GM18526 (cell line): ENCODE measurements at regions not wholly inside any gene's neighbourhood (a gene's known extent, or its start where the extent isn't known, plus 50 kb on each side); places are given as distances from the start of the nearest gene placed in this dataset.

Source experiments
- POLR2A ChIP-seq: IDR thresholded peaks from 3 replicates; pipeline ENCODE4 v1.6.1; 2011; ENCODE audit not compliant: insufficient read length; ENCODE audit errors: extremely low read depth

DNA sequence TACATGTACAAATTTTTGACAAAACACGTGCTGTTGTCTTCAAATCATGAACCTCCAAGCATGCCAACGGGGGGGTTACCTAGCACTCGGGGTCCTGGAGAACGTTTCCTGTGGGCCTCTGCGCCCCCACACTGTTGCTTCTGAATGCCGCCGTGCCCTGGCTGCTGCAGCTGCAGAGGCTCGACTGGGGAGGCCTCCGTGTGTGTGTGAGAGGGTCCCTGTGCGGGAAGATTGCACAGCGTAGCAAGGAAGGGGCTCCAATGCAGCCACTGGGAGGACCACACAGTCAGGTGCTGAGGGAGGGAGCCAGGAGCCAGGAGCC lies 1322.2 kb downstream of the TBC1D22A start:
- TF ChIP-seq POLR2A: no peak

DNA sequence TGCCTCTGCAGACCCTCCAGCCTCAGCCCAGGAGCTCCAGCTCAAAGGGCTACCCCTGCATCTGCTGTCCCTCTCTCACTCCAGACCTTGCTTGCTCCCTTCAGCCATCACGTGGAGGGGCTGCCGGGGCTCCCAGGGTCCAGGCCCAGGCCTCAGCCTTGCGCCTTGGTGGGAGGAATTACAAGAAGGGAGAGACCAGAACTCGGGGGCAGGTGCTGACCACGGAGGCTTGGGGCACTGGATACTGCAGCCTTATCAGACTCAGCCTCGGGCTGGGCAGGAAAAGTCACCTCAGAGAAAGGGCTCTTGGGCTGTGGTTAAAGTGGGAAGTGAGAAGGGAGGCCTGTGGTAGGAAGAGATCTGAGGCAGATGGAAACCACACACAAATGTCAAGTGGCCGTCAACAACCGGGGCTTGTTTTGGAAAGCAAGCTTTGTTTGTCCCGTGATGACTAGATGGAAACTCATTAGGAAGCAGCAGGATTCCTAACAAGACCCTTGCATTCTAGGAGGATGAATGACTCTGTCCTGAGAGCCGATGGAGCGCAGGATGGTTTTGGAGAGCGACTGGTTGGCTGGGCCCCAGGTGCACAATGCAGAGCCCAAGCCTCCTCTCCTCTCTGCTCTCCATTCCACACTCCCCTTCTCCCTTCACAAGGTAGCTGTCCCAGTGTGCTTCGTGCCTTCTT lies 1321.7 kb downstream of the TBC1D22A start:
- TF ChIP-seq POLR2A: no peak

DNA sequence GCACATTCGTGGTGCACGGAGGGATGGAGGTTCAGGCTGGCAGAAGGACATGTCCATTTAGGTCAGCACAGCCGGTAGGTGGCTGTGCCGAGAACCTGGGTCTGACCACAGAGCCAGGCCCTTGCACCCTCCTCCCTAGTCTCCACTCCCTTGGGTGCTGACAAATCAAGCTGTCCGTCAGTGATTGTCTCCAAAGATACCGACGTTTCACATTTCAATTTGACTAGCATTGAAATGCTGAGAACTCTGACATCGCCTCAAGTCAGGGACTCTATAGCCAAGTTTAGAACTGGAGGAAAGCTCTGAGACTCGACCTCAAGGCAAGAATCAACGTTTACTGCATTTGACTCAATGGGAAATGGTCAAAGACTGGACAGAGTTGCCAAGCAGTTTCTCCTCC lies 1321.1 kb downstream of the TBC1D22A start:
- no peak for TF ChIP-seq POLR2A

- no peak for TF ChIP-seq POLR2A
Measured at GRCh38 chr22:48082284-48082683, 1319.8 kb downstream of the TBC1D22A start.

- TF ChIP-seq POLR2A: no peak
Measured at GRCh38 chr22:48081281-48081680, 1318.8 kb downstream of the TBC1D22A start.

DNA sequence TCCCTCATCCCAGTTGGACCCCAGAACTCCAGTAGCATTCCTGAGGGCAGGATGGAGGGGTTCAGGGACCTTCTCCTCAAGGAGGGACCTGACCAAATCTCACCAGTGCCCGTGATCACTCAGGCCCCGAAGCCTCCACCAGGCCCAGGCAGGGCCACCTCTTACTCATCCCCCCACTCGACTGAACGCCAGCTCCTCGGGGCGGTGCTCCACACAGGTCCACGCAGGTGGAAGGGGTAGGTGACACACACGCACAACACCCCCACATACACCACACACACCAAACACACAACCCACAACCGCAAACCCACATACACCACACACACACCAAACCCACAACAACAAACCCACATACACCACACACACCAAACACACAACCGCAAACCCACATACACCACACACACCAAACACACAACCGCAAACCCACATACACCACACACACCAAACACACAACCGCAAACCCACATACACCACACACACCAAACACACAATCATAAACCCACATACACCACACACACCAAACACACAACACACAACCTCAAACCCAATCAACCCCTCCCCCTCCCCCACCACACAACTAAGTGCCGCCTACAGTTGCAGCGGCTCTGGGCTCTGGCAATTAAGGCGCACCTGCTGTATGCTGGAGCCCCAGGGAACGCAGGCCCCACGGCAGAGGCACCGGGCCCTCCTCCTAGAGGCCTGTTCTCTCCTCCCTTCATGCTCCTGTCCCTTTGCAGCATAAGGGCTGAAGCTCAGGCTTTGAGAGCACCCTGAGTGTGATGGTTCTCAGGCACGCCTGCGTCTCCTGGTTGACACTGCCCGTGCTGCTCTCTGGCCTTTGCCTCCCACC lies 1318.1 kb downstream of the TBC1D22A start:
- no peak for TF ChIP-seq POLR2A

- TF ChIP-seq POLR2A: no peak
Measured at GRCh38 chr22:48079505-48080290, 1317.2 kb downstream of the TBC1D22A start.

DNA sequence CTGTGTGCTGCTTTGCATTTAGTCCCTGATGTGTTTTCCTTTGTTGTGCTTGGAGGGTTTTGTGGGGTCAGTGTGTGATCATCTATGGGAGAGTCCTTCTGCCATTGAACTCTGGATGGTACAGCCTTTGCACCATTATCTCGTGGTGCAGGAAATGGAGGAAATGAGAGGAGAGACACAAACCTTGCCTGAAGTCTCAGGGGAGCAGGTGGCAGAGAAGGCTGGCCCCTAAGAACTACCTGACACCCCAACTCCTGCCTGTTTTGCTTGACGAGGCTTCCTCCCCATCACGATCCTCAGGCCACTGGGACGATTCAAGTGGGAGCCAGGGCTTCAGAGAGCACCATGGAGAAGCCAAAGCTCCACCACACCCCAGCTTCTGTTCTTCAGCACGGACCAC lies 1316.4 kb downstream of the TBC1D22A start:
- TF ChIP-seq POLR2A: no peak

GRCh38 chr22:48077699-48078098 lies 1315.2 kb downstream of the TBC1D22A start:
- TF ChIP-seq POLR2A: no peak

- no peak for TF ChIP-seq POLR2A
Measured at GRCh38 chr22:48076008-48076407, 1313.6 kb downstream of the TBC1D22A start.

GRCh38 chr22:48075604-48076003 lies 1313.2 kb downstream of the TBC1D22A start:
- no peak for TF ChIP-seq POLR2A

GRCh38 chr22:48072777-48073176 lies 1310.3 kb downstream of the TBC1D22A start:
- no peak for TF ChIP-seq POLR2A

DNA sequence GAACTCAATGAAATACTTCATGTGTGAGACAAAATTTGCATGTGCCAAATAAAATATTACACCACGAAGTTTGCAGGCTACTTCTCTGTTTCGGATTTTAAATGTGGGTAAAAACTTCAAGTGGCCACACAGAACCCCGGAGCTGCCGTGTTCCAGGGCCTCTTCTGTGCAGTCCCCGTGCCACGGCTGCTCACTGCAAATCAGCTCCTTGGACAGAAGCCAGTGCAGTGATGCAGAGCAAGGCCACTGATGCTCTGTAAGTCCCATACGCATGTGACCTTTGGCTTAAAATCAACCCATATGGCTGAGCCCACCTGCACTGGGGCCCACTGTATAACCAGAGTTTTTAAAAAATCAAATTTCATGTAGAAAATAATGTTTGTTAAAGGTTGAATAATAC lies 1309.4 kb downstream of the TBC1D22A start:
- no peak for TF ChIP-seq POLR2A

DNA sequence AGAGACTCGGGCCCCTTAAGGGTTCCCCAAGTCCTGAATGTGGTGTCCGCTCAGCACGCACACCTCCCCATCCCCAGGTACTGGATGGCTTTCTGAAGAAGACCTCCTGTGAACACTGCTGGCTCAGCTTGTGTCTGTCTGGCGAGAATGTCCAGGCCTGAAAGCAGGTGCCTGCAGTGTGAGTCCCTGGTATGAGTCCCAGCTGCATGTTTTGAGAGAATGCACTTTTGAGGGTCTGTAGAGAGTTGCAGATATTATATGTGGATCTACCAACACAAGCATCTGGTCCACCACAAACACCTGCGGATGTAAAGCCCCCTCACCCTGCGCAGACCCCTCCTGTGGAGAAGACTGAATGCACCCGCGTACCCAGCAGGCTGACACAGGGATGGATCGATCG lies 1308.9 kb downstream of the TBC1D22A start:
- TF ChIP-seq POLR2A: no peak

DNA sequence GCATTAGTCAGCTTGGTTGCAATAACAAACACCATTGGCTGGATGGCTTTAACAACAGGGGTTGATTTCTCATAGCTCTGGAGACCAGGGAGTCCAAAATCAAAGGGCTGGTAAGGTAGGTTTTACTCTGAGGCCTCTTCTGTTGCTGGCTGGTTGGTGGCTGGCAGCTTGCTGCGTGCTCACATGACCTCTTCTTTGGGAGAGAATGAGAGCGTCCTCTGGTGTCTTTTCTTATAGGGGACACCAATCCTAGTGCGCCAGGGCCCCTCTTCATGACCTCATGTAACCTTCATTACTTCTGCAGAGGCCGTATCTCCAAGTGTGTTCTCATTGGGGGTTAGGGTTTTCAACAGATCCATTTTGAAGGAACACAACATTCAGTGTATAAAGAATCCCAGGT lies 1308.3 kb downstream of the TBC1D22A start:
- TF ChIP-seq POLR2A: no peak

DNA sequence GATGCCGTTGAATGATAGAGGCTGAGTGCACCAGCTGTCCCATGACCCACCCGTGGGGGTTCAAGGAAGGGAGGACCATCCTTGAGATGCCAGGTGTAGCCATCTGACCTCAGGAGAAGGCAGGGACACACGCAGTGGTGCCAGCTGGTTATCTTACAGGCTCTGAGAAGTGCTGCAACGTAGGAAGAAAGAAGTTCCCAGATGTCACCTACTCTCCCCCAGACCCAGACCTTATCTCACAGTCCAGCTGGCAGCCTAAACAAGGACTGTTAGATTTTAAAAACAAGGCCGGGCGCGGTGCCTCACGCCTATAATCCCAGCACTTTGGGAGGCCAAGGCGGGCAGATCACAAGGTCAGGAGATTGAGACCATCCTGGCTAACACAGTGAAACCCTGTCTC lies 1307.6 kb downstream of the TBC1D22A start:
- TF ChIP-seq POLR2A: no peak
